Dedifferentiated amniotic fluid mesenchymal stem cell (primary cell): ENCODE measurements at regions not wholly inside any gene's neighbourhood (a gene's known extent, or its start where the extent isn't known, plus 50 kb on each side); places are given as distances from the start of the nearest gene placed in this dataset.

Source experiments
- DNase-seq: peaks from one replicate; pipeline ENCODE4 v3.0.0-alpha.2; 2016; ENCODE audit errors: extremely low spot score

DNA sequence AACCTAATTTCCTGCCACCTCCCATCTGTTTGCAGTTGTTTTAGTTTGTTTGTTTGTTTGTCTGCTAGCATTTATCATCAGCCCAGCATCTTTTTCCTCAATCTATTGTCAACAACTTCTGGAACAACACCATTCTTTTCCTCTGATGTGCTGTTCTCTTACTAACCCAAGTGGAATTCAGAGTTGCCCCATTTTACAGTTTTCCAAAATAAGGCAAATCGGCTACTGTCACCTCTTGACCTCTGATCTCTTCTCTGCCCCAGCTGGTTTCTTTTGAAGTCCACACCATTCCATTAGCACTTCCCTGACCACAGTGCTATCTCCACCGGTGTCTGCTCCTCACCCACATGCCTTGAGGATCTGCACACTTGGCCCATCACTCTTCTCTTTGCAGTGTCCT, 102.4 kb downstream of the EFNB2 start:
- no peak for DNase-seq

DNA sequence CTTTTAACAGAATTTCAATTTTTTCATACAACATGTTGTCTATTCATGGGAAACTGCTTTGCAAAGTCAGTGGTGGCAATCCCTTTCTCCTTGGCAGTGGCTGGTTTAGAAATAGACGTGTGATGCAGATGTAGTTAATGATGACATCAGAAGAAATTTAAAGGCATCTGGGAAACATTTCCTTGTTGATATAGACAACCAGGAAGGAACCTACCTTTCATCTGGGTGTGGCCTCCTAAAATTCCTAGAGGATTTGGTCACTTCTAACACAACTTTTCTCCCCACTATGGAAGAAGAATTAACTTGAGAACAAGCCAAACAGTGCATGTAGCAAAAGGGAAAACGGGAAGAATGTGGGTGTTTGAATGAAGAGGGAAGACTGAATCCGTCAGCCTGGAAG, 102.8 kb downstream of the EFNB2 start:
- no peak for DNase-seq

DNA sequence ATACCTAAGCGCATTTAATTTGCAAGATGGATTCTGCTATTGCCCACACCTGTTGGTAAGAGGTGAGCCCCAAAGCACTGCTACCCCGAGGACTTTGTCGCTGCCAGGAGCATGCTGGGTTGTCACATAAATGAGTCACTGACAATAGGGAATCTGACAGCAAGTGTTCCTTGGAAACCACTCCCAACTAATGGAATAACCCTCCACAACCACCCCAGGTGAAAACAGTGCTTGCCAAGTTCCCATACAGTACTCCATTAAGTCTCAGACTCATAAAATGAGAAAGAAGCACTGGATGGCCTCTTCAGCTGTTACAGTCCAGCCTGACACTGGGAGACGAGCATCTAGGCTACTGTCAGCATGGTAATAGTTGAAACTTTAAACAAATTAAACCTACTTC, 108.6 kb downstream of the EFNB2 start:
- DNase-seq = no peak

DNA sequence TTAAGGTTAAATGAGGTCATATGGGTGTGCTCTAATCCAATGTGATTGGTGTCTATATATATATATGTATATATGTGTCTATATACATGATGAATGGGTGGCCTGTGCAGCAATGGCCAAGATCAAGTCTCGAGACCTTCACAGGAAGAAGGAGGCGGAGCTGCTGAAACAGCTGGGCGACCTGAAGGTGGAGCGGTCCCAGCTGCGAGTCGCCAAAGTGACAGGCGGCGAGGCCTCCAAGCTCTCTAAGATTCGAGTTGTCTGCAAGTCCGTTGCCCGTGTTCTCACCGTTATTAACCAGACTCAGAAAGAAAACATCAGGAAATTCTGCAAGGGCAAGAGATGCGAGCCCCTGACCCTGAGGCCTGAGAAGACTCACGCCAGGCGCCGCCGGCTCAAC, 109.8 kb downstream of the EFNB2 start:
- no peak for DNase-seq

DNA sequence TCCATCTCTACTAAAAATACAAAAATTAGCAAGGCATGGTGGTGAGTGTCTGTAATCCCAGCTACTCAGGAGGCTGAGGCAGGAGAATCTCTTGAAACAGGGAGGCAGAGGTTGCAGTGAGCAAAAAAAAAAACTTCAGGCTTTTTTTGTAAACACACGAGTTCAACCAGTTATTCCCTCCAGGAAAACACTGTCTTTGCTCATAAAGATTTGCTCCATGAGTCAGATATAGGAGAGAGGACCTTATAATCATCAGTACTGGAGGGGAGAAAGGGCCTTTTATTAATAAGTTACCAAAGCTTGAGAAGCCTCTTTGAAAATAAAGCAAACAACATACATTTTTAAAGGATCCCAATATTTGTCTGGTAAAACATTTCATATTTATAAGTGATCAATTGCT, 110.7 kb downstream of the EFNB2 start:
- DNase-seq = no peak

DNA sequence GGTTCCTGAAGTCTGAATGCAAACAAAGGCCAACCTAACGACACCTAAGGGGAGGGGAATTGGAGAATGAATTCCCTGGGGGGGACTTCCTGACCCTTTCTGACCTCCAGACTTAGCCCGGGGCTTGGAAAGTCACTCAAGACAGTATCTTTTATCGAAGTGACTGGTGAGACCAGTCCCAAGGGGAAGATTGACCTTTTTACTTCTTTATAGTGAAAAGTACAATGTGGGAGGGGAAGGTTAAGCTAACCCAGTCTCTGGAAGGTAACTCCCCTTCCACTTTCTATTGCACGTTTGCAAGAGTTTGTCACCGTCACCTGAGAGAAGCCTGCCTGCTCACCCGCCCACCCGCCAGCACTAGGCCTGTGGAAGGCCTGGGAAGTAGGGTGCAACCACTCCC, 111.9 kb downstream of the EFNB2 start:
- DNase-seq = no peak

DNA sequence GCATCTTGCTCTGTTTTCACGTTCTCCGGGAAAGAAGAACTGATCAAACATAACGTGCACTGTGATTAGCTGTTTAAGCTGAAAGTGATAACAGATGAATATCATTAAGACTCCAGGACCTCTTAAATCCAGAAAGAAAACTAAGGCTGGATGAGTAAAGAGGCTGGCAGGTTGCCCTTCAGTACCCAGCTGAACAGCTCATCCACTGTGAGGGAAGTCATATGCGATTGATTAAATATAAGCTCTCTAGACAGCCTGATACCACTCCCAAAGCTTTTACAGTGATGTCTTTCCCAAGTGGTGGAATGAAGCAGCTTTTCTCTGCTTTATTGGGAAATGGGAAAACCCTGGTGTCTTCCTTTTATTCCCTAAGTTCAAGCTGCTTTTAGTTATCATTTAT, 116.9 kb downstream of the EFNB2 start:
- peak; percentile 86 for DNase-seq

DNA sequence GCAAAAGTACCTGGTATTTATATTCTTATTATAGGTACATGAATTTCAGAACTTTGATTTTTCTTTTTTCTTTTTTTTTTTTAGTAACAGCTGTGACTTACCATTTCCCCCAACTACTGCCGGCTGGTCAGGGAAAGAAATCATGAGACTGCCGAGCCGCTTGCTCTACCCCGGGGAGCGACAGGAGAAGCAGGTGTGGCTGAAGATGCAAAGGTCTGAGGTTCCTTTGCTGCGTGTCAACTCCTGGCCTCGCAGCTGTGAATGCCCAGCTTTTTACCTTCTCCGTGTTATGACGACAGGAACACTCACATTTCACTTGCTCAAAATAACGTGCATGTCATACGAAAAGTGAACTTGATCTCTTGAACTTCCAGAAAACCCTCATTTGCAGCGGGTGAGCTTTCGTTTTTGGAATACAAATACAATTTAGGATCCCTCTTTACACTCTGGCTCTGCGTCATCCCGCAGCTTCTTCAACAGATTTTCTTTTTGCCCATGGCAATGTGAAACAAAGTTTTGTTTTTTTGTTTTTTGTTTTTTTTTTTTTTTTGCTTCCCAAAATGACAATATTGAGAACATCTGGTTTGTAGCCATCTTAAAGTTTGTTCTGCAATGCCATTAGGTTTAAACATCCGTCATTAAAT, 117.9 kb downstream of the EFNB2 start:
- DNase-seq = no peak

DNA sequence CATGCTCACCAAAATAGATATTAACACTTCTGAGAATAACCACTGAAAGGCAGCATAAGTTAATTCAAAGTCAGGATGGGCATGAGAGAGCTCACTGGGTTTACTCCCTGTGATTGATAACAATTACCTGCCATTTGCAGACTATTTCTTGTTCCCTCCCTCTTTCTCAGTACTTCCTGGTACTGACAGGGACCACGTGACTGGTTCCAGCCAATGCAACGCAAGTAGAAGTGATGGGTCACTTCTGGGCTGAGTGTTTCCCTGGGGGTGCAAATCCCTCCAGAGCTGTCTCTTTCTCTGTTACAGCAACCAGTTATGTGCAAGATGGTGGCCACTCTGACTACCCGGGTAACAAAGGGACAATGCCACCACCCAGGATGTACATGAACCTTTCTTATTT, 118.8 kb downstream of the EFNB2 start:
- no peak for DNase-seq

DNA sequence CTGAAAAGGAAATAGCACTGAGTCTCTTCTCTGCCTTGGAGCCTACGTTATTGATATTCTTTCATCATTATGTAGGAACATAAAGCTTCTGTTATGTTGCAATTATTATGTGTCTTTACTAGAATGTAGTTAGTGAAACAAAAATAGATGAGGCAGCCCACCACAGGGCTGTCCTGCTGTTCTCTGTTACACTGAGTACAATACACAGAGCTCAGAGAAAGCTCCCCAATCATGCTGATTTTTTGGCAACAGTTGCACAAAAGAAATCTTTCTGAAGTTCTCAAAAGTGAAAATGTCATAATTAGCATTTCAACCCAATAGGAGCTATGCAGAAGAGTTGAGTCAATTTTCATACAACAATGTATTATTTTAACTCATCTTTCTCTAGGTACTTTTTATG, 119.5 kb downstream of the EFNB2 start:
- no peak for DNase-seq

DNA sequence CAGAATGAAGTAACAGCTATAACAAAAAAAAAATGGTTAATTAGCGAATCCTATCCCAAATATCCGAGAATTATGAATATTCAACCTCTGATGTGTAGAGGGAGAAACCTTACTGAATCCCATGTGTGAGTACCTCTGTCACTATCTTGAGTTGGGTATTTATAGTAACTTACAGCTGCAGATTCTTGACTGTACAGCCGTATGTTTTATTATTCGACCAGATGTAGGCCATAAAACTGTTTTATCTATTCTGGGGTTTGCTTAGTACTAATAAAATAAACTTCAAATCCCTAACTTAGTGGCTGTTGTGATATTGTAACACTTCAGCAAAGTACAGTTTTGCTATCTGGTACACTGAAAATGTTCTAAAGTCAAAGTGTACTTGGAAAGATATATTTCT, 120.0 kb downstream of the EFNB2 start:
- no peak for DNase-seq

DNA sequence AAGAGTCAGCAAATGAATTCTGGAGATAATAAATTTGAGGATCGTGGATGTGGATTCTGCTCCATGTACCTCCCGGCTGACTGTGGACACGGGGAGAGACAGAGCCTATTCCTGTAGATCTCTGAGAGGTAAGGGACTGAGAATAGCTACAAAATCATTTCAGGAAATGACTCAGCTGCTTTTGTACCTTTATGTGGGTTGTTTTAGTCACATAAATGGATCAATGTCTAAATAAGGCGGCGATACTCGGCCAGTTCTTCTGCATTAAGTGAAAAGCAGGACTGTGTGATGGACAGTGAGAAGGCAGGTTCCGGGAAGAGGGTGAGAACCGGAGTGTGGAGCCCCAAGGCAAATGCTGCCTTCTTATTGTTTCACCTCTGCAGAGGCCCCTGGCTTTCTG, 128.1 kb downstream of the EFNB2 start:
- no peak for DNase-seq

DNA sequence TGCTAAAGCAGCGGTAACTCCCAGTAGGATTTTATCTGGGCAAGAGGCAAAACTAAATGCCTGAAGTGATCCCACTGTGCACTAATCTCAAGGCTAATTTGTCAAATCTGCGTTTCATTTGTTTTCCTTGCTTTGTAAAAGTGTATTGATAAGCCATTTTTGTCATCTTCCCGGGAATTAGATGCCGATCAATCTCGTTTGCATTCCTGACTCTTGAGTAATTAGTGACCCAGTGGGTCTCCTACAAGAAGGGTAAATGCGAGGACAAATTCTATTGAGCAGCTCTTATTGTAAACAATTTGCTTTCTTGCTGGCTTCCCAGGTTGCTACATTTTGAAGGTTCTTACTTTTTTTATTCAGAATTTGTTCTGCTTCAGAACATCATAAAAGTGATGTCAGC, 129.7 kb downstream of the EFNB2 start:
- DNase-seq = no peak

DNA sequence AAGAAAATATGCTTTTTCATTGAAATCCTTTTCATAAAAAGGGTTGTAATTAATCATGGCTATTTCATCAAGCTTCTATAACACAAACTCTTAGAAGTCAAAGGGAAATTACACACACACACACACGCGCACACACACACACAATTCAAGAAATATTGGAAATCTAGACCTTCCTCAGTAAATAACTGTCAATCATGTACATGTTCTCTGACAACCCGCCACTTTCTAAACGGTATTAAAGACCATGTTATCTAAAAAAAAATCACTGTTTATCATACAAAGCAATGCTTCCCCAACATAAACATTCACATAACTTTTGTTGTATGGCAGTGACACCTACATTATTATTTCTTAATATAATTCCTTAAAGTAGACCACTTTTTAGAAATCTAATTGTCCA, 132.2 kb downstream of the EFNB2 start:
- DNase-seq = no peak

DNA sequence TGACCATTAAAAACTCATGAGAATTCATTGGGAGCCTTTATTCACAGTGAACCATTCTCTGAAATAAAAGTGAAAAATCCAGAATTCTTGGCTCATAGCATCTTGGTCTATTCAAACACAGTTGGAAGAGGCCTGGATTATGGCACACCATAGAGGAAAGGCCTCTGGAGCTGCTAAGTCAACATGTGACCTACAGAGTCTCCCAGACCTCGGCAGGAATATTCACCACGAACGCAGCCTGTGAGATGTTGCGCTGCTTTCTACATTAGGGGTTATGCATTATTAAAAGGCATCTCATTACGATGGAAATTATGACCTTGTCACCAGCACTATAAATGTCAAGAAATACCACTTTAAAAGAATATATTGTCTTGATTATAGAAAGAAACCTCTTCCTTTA, 132.6 kb downstream of the EFNB2 start:
- DNase-seq = no peak

DNA sequence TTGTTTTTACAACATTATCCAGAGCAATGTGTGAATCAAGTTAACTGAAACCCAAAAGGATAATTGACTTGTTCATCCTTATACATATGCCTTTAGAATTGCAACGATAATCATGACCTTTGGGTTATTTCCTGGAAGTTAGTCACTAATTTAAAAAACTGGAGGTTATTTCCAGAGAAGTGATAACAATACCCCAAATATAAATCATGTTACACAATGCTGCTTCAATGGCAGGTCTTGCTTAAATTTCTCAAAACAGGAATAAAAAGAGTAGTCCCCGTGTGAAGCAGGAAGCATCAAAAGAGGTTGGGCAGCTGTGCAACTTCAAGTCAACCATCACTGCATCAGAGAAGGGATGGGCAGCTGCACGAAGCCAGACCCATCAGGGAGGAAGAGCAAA, 134.4 kb downstream of the EFNB2 start:
- no peak for DNase-seq

DNA sequence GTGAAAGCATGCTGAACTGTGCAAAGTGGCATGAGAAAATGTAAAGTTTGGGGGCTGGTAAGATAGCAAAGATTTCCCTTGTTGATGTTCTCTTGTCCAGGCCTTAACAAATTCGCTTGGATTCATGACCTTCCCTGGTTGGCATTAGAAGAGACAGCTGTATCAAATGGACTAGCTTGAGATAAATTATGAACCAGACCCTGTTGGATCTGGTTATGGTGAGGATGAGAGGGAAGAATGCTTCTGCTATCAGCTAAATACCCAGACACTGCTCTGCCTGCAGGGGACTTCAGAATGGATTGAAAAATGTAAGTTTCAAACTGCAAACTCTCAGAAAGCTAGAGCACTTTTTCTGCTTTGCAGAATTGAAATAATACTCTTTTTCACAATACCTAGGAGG, 135.2 kb downstream of the EFNB2 start:
- no peak for DNase-seq

DNA sequence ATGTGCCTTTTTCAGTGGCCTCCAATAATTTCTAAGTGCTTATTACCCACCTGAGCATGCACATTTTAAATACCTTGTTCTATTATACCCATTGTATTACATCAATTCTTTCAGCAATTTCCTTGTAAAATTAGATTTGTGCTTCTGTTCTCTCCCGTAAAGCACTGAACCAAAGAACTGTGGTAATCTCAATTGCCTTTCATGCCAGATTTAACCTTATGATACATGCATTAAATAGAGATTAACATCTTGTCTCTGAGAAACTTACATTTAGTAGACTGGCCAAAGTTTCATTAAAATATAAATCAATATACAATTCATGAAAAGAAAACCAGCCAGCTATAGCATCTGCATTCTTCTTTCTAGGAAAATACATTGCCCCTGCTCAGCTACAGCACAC, 137.2 kb downstream of the EFNB2 start:
- no peak for DNase-seq

DNA sequence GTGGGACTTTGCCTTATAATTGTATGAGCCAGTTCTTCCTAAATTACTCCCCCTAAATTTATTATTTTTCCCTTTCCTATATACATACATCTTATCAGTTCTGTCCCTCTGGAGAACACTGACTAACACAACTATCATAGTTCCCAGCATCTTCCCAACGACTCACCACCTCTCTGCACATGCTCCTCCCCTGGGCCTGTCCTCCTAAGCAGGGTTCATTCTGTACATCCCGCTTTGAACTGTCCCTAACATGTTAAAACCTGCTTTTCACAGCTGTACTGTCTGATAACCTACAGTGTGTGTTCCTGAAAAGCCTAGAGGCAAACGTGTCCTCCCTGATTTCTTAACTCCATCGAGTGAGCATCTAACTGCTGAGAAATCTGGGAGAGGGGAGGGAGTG, 141.7 kb downstream of the EFNB2 start:
- no peak for DNase-seq

DNA sequence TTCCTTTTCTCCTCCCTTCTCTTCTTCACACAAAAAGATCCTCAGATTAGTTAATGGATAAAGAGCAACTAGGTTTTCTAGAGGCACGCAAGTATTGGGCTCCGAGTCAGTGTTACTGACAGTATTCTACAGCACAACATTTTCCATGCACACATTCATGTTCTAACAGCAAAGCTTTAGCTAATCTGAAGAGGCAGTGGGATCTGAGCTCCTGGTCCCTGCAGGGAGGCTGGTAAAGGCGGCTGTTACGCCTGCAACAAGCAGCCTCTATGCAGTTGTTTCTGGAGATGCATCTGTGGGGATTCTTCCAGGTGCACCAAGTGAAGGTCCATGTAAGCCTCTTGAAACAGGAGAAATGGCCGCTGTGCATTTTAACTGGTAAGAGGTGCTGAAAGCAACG, 143.8 kb downstream of the EFNB2 start:
- no peak for DNase-seq

DNA sequence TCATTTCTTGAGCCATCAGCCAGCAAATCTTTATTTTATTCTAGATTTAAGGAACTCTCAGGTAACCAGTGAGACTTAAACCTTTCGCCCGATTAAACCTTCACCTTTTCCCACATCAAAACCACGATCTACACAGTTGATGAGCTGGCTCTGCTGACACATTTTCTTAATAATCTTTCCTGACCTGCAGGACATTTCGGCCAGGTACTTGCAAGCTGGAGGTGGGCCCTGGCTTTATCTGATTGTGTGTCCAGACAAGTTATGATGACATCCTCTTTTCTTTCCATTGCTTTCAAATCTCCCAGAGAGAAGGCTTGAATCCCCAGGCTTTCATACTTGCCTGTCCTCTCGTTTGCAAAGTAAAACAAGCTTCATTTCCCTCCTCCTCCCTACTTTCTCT, 144.2 kb downstream of the EFNB2 start:
- DNase-seq = no peak

DNA sequence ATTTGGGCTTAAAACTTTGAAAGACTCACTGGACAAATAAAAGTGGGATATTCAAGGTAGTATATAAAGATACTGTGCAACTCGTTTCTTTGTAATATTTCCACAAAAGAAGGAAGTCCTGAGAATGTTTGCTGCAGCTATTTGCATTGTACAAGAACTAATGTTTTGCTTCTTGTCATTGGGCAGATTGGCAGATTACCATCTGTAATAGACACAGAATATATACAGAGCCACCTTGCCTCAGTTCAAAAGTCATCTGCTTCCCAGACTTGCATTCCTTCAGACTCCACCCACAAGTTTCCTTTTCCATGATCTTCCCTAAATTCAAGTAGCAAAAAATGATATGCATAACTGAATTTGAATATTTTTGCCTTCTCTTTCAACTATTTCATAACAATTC, 145.1 kb downstream of the EFNB2 start:
- DNase-seq = no peak

DNA sequence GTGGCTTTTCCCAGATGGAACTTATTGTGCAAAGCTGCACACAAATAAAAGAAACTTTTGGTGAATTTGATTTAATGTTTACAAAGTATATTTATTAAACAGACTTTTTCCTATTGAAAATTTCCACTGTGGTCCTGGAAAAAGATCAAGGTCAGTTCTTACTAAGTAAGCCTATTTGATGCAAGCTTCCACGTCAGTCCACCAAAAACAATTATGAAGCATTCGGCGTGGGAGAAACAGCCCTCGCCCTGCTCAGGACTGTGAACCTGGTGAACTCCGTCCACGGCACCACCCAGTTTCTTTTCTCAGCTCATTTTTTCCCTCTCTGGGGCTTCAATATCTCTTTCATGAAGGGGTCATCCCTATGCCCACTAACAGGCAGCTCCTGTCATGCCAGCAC, 149.8 kb downstream of the EFNB2 start:
- no peak for DNase-seq

DNA sequence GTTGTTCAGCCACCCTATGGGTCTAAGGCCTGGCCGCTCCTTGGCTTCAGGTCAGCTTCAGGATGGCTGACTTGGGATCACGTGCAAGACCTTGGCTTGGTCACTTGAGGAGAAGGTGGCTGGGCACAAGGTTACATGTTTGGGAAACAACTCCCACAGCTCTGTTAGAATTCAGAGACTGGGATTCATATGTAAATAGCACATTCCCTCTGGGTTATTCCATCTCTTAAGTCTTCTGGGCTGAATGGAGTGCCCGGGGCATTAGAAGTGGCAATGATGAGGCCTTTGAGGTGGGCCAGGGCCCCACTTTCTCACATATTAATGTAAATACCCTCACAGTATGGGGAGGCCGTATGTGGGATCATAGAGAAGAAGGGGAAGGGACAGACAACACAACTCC, 150.9 kb downstream of the EFNB2 start:
- DNase-seq = no peak

DNA sequence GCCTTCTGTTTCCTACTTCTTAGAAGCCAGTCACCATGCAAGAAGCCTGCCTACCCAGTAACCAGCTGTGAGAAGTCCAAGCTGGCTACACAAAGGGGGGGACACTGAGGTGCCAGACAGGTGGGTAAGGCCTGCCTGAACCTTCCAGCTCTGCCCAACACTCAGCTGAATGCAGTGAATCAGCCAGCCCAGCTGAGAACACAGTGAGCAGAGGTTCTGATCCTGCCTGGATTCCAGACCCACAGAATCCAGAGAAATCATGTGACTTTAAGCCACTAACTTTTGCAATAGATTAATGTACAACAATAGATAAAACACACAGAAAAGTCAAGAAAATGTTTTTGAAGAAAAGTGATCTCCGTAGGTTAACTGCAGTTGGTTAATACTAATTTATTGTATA, 151.7 kb downstream of the EFNB2 start:
- DNase-seq = no peak
